B cell (primary cell): ENCODE measurements at regions not wholly inside any gene's neighbourhood (a gene's known extent, or its start where the extent isn't known, plus 50 kb on each side); places are given as distances from the start of the nearest gene placed in this dataset.

Experiments used
- CTCF ChIP-seq: fragments of 200-600 bp; IDR thresholded peaks from one replicate; pipeline ENCODE4 v1.8.0; 2022; ENCODE audit warnings: antibody characterized with exemption, mild to moderate bottlenecking
- EZH2 ChIP-seq: IDR thresholded peaks from 2 replicates; pipeline ENCODE4 v1.6.1; 2012; ENCODE audit warnings: borderline replicate concordance, low read depth, mild to moderate bottlenecking, moderate library complexity, low read length; ENCODE audit not compliant: insufficient read depth, poor library complexity, severe bottlenecking

GRCh38 chr9:115261656-115262081 lies 143.7 kb upstream of the TNC start:
- no peak for TF ChIP-seq EZH2
- no peak for TF ChIP-seq CTCF
